Omental fat pad (tissue), 3 donors: ENCODE measurements at regions not wholly inside any gene's neighbourhood (a gene's known extent, or its start where the extent isn't known, plus 50 kb on each side); places are given as distances from the start of the nearest gene placed in this dataset.

Source experiments
- ATAC-seq: fragments of 150-250 bp; one replicate; pipeline ENCODE4 v1.9.1; 2016; ENCODE audit warnings: mild to moderate bottlenecking, moderate library complexity; ENCODE audit not compliant: low FRiP score
- DNase-seq: peaks from one replicate; pipeline ENCODE4 v3.0.0-alpha.2; 2019; ENCODE audit warnings: low spot score
- TF ChIP-seq, protein P1 (sequence below), 3 donors: fragments of 450-650 bp; IDR thresholded peaks; one replicate each; pipeline ENCODE4 v1.5.1; 2016 to 2017; ENCODE audit warnings: antibody characterized with exemption in 3 of 3, mild to moderate bottlenecking in 3 of 3, moderate library complexity in 2 of 3

DNA sequence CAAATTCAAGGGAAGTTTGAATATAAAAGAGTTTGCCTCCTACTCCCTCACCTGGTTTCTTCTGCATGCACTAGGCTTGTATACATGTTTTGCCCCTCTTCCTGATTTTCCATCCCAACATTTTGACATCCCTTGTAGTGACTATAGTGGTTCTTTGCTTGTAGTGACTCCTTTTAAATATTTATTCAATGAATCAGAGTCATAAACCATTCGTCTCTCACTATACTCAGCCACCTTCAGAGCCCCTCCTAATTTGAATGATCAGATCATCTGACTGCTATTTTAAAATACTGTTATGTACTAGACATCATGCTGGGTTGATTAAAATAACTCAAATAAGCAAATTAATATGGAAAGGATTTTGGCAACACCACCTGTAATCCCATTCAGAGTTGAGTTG, 492.1 kb upstream of the PIK3C3 start:
- TF ChIP-seq, protein P1, sequence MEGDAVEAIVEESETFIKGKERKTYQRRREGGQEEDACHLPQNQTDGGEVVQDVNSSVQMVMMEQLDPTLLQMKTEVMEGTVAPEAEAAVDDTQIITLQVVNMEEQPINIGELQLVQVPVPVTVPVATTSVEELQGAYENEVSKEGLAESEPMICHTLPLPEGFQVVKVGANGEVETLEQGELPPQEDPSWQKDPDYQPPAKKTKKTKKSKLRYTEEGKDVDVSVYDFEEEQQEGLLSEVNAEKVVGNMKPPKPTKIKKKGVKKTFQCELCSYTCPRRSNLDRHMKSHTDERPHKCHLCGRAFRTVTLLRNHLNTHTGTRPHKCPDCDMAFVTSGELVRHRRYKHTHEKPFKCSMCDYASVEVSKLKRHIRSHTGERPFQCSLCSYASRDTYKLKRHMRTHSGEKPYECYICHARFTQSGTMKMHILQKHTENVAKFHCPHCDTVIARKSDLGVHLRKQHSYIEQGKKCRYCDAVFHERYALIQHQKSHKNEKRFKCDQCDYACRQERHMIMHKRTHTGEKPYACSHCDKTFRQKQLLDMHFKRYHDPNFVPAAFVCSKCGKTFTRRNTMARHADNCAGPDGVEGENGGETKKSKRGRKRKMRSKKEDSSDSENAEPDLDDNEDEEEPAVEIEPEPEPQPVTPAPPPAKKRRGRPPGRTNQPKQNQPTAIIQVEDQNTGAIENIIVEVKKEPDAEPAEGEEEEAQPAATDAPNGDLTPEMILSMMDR (IDR thresholded peaks at IDR 0.05): no peak
- no peak for DNase-seq
- ATAC-seq: no peak

- no peak for ATAC-seq
- TF ChIP-seq, protein P1 (IDR thresholded peaks at IDR 0.05): no peak
- DNase-seq: no peak
Measured at GRCh38 chr18:41461114-41461513, 493.9 kb upstream of the PIK3C3 start.

GRCh38 chr18:41459656-41460055, 495.4 kb upstream of the PIK3C3 start:
- TF ChIP-seq, protein P1 (IDR thresholded peaks at IDR 0.05): no peak
- ATAC-seq (no peak), DNase-seq (no peak)

GRCh38 chr18:41458376-41458775, 496.7 kb upstream of the PIK3C3 start:
- DNase-seq (no peak), ATAC-seq (no peak)
- TF ChIP-seq, protein P1 (IDR thresholded peaks at IDR 0.05): no peak

GRCh38 chr18:41457765-41458326, 497.2 kb upstream of the PIK3C3 start:
- no peak for DNase-seq
- no peak for ATAC-seq
- TF ChIP-seq, protein P1 (IDR thresholded peaks at IDR 0.05): no peak

DNA sequence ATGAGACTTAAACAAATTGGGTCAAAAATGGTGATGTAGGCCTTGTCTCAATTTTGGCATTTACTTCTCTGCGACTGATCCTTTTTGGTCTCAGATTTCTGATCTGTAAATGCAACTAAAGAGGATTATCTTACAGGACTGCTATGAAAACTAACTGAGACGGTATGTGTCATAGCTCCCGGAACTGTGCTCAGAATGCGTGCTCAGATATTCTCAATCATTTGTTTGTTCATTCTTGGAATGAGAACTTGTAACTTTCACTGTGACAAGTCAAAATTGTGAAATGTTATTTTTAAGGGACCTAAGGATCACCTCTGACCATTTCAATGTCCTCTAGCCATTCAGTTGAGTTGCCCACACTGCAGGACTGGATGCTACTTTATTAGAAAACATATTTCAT, 498.2 kb upstream of the PIK3C3 start:
- TF ChIP-seq, protein P1 (IDR thresholded peaks at IDR 0.05): no peak
- no peak for DNase-seq
- no peak for ATAC-seq

DNA sequence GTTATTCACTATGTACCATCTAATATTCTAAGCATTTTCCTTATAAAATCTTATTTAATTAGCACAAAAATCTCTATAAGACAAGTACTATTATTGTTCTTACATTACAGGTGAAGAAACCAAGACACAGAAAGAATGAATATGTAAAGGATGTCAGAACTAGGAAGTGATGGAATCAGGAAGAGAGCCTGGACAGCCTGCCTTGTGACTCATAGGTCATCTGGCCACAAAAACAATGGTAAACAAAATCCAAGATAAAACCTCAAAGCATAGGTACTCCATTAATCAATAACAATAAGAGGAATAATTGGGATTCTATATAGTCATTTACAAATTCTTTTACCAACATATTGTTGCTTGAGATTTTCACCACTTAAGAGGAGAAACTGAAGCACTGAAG, 505.4 kb upstream of the PIK3C3 start:
- no peak for ATAC-seq
- TF ChIP-seq, protein P1 (IDR thresholded peaks at IDR 0.05): no peak
- no peak for DNase-seq
